ENCODE measurements at regions not wholly inside any gene's neighbourhood (a gene's known extent, or its start where the extent isn't known, plus 50 kb on each side); places are given as distances from the start of the nearest gene placed in this dataset.

DNA sequence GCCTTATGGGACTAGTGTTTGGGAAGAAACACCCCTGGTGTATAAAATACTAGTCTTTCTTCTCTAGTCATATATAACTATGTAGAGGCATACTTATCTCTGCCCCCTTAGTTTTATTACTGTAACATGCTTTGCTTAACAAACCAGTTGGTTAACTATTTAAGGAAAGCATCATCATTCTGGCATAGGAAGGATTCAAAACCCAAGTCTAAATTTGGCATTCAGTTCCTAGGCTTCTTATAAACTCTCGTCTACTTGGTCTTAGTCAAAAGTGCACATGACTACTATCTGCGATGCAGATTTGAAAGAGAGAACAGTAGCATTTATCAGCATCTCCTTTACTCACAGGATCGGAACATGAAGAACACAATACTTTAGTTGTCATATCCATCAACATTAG, 111.3 kb downstream of the MFAP3L start:
- TF ChIP-seq, protein P1, sequence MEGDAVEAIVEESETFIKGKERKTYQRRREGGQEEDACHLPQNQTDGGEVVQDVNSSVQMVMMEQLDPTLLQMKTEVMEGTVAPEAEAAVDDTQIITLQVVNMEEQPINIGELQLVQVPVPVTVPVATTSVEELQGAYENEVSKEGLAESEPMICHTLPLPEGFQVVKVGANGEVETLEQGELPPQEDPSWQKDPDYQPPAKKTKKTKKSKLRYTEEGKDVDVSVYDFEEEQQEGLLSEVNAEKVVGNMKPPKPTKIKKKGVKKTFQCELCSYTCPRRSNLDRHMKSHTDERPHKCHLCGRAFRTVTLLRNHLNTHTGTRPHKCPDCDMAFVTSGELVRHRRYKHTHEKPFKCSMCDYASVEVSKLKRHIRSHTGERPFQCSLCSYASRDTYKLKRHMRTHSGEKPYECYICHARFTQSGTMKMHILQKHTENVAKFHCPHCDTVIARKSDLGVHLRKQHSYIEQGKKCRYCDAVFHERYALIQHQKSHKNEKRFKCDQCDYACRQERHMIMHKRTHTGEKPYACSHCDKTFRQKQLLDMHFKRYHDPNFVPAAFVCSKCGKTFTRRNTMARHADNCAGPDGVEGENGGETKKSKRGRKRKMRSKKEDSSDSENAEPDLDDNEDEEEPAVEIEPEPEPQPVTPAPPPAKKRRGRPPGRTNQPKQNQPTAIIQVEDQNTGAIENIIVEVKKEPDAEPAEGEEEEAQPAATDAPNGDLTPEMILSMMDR (IDR thresholded peaks at IDR 0.05) = no peak
- no peak for TF ChIP-seq POLR2A (IDR thresholded peaks at IDR 0.05)

All from thyroid gland (tissue), 4 donors.